Adipocyte (in vitro differentiated cells): ENCODE measurements at regions not wholly inside any gene's neighbourhood (a gene's known extent, or its start where the extent isn't known, plus 50 kb on each side); places are given as distances from the start of the nearest gene placed in this dataset.

Experiments used
- DNase-seq: peaks from one replicate; pipeline ENCODE4 v3.0.0-alpha.2; 2015; ENCODE audit warnings: low read depth
- H3K27me3 ChIP-seq: replicated peaks from 2 replicates; pipeline ENCODE4 v1.7.0; 2013; ENCODE audit warnings: mild to moderate bottlenecking, low read length, moderate library complexity; ENCODE audit not compliant: control insufficient read depth, insufficient read depth
- H3K36me3 ChIP-seq: 2 replicates; pipeline ENCODE4 v1.7.0; 2013; ENCODE audit warnings: low read length, mild to moderate bottlenecking, moderate library complexity; ENCODE audit not compliant: control insufficient read depth, insufficient read depth, severe bottlenecking
- H3K4me1 ChIP-seq: 2 replicates; pipeline ENCODE4 v1.7.0; 2013; ENCODE audit warnings: mild to moderate bottlenecking, low read length, moderate library complexity; ENCODE audit not compliant: control insufficient read depth, insufficient read depth
- H3K4me3 ChIP-seq: 2 replicates; pipeline ENCODE4 v1.7.0; 2013; ENCODE audit warnings: mild to moderate bottlenecking, low read length, moderate library complexity
- H3K9ac ChIP-seq: 2 replicates; pipeline ENCODE4 v1.7.0; 2013; ENCODE audit warnings: mild to moderate bottlenecking, low read length, moderate library complexity
- H3K9me3 ChIP-seq: 2 replicates; pipeline ENCODE4 v1.7.0; 2013; ENCODE audit warnings: mild to moderate bottlenecking, low read length, moderate library complexity; ENCODE audit not compliant: control insufficient read depth

DNA sequence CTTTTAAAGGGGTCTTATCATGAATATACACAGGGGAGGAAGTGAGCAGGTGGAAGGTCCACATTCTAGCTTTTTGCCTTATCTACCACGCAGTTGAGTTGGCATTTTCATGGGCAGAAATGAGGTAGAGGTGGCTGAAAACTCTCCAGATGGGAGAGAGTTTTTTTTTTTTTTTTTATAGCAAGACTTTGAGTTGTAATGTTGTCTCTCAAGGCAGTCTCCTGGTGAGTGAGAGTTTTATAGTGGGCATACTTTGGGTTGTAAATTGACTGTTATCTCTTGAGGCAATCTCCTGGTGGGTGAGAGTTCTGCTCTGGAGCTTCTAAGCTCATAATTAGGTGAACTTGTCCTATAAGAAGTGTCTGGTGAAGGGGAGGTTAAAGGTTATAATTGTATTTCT, 191.7 kb upstream of the NAALADL2 start:
- no peak for DNase-seq
- no peak overlapping the region for H3K4me3 ChIP-seq
- H3K36me3 ChIP-seq, result no peaks in the 10 kb centered on the region
- H3K4me1 ChIP-seq, result no peaks in the 10 kb centered on the region
- H3K27me3 ChIP-seq, result no peaks in the 10 kb centered on the region
- H3K9ac ChIP-seq, result no peak overlapping the region
- no peaks in the 10 kb centered on the region for H3K9me3 ChIP-seq

DNA sequence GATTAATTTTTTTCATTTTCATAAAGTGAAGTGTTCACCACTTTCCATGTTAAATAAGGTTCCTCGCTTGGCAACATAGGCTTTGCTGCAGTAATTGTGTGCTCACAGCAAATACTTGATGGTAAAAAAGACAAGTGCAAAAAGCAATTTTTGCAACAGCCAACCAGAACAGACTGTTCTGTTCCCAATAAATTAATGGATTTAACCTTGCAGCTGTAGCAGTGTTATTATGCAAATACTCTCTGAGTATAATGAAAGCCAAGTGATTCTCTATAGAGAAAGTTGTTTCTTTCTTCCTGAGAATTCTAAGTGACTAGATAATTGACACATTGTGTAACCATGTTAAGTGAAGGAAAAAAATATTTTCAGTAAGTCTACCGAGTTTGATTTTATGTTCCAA, 183.7 kb upstream of the NAALADL2 start:
- DNase-seq, result no peak
- Histone ChIP-seq H3K36me3 (no peaks in the 10 kb centered on the region), H3K9me3 (no peaks in the 10 kb centered on the region), H3K4me3 (no peak overlapping the region), H3K27me3 (no peaks in the 10 kb centered on the region), H3K4me1 (no peaks in the 10 kb centered on the region), H3K9ac (no peak overlapping the region)

DNA sequence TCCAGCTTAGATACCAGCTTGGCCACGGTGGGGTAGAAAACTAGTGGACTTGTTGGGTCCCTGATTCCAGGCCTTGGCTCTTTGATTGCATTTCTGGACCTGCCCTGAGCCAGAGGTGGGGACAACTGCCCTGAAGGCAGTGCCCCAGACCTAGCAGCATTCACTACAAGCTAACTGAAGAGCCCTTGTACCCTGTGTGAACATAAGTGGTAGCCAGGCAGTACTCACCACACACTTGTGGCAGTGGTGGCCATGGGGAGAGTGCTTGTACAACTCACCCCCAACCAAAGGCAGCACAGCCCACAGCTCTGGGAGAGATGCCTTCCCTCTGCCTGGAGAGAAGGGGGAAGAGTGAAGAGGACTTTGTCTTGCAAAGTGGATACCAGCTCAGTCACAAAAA, 177.3 kb upstream of the NAALADL2 start:
- H3K9ac ChIP-seq, result no peak overlapping the region
- no peaks in the 10 kb centered on the region for H3K36me3 ChIP-seq
- no peak for DNase-seq
- no peaks in the 10 kb centered on the region for H3K9me3 ChIP-seq
- no peaks in the 10 kb centered on the region for H3K27me3 ChIP-seq
- no peaks in the 10 kb centered on the region for H3K4me1 ChIP-seq
- H3K4me3 ChIP-seq, result no peak overlapping the region

DNA sequence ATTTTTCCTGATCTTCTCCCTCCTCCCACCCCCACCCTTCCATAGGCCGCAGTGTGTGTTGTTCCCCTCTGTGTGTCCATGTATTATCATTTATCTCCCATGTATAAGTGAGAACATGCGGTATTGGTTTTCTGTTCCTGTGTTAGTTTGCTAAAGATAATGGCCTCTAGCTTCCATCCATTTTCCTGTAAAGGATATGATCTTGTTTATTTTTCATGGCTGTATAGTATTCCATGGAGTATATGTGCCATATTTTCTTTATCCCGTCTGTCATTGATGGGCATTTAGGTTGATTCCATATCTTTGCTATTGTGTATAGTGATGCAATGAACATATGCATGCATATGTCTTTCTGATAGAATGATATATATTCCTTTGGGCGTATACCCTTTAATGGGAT, 173.3 kb upstream of the NAALADL2 start:
- no peaks in the 10 kb centered on the region for H3K27me3 ChIP-seq
- H3K36me3 ChIP-seq, result no peaks in the 10 kb centered on the region
- H3K9ac ChIP-seq, result no peak overlapping the region
- H3K4me1 ChIP-seq, result no peaks in the 10 kb centered on the region
- DNase-seq, result no peak
- no peaks in the 10 kb centered on the region for H3K9me3 ChIP-seq
- H3K4me3 ChIP-seq, result no peak overlapping the region

DNA sequence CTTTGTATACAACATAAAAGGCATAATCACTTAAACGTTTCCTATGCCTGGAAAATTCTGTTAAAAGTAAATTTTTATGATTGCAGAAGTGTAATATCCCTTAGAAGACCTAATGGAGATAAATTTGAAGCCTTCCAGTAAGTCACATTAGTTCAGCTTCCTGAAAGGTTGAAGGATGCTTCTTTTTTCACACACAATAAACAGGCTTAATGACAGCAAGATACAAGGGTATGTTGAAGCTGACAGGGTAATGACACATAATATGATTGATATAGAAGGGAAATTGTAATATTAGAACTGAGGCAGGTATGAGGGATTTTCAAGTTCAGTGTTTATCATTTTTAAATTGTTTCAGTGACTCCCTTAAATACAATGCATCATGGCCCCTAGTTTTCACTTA, 161.8 kb upstream of the NAALADL2 start:
- Histone ChIP-seq H3K4me3 (no peak overlapping the region), H3K27me3 (no peaks in the 10 kb centered on the region), H3K4me1 (no peaks in the 10 kb centered on the region), H3K36me3 (no peaks in the 10 kb centered on the region), H3K9me3 (no peaks in the 10 kb centered on the region), H3K9ac (no peak overlapping the region)
- no peak for DNase-seq

DNA sequence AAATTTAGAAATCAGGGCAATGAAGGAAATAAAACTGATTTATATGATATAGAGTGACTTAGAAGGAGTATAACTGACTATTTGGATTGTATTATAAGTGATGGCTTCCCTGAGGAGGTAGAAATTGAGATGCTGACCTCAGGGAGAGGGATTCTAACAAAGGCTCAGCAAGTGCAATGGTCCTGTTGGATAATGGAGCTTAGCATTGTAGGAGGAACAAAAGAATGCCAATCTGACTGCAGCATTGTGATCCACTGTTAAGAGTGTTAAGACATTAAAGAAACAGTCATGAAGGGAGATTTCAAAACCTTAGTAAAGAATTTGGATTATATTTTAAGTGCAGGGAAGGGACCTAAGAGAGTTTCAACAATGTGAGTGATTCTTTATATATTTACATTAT, 158.4 kb upstream of the NAALADL2 start:
- DNase-seq, result no peak
- Histone ChIP-seq H3K36me3 (no peaks in the 10 kb centered on the region), H3K27me3 (no peaks in the 10 kb centered on the region), H3K4me1 (no peaks in the 10 kb centered on the region), H3K9me3 (no peaks in the 10 kb centered on the region), H3K4me3 (no peak overlapping the region), H3K9ac (no peak overlapping the region)

DNA sequence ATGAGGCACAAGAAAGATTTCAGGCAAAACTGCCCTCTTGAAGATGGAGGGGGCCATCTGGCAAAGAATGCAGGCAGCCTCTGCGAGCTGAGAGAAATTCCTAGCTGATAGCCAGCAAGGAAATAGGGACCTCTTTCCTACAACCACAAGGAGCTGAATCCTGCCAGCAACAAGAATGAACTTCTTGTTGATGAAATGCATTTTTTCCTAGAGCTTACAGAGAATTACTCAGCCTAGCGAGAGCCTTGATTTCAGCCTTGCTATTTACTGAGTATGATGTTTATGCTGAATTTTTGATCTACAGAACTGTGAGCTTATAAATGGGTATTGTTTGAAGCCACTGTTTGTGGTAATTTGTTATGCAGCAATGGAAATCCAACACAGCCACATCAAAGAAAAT, 148.5 kb upstream of the NAALADL2 start:
- H3K27me3 ChIP-seq, result no peaks in the 10 kb centered on the region
- H3K4me1 ChIP-seq, result no peaks in the 10 kb centered on the region
- peak; percentile 18 for DNase-seq
- no peaks in the 10 kb centered on the region for H3K36me3 ChIP-seq
- H3K4me3 ChIP-seq, result no peak overlapping the region
- no peaks in the 10 kb centered on the region for H3K9me3 ChIP-seq
- no peak overlapping the region for H3K9ac ChIP-seq

DNA sequence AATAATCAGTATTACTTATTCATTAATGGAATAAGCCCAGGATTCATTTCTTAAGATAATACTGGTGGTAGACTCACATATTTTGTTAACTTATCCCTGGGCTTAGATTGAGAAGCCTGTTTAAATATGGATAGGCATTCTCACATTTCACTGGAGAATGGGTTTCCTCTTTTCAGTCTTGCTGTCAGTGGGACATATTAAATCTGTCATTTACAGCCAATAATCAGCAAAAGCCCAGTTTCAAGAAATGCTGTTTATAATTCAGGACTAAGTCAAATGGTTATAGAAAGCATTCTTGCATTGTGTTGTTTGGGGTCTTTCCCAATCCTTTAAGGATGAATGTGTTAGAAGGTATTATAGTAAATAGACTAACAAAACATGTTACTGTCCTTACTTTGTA, 143.7 kb upstream of the NAALADL2 start:
- Histone ChIP-seq H3K36me3 (no peaks in the 10 kb centered on the region), H3K9me3 (no peaks in the 10 kb centered on the region), H3K4me1 (no peaks in the 10 kb centered on the region), H3K4me3 (no peak overlapping the region), H3K27me3 (no peaks in the 10 kb centered on the region), H3K9ac (no peak overlapping the region)
- DNase-seq, result no peak

DNA sequence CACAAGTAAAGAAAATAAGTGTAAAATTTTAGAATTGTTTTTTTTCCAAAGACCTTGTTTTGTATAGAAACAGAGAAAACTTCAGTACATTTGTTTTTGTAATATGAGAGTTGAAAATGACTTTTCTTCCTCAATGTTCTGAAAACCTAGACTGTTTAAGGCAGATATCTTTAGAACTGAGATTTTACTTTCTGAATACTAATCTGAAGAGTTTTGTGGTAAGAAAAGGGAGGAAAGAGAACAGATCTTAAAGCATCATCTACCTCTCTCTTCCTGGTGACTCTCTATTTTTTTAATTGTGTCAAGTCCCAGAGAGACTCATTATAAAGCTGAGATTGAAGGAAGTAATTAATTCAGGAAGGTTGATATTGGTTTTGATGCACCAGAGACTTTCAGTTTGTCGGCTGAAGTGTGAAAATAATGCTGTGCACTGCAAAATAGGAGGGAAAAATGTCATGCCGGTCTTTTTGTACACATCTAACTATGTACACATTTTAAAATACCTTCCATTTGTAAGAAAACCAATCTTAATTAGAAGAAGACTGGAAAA, 142.1 kb upstream of the NAALADL2 start:
- Histone ChIP-seq H3K27me3 (no peaks in the 10 kb centered on the region), H3K4me1 (no peaks in the 10 kb centered on the region)

DNA sequence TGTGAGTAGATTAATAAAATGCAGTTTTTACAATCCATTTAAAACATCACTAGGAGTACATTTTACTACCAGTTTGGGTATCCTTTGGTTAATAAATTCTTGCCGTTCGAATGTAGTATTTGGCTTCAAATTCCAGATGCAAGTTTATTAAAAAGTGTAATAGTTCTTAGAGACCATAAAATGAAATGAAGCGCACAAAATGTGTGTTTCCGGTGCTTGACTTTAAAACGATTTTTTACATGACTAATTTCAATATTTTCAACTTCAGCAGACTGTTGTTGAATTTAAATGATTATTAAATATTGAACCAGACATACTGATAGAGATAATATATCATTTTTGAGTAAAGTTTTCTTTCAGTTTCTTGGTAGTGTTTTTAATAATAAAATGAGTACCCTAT, 138.4 kb upstream of the NAALADL2 start:
- Histone ChIP-seq H3K36me3 (no peaks in the 10 kb centered on the region), H3K4me1 (no peaks in the 10 kb centered on the region), H3K9me3 (no peaks in the 10 kb centered on the region), H3K27me3 (no peaks in the 10 kb centered on the region), H3K4me3 (no peak overlapping the region), H3K9ac (no peak overlapping the region)
- no peak for DNase-seq

More for the DNA sequence above, 142.1 kb upstream of the NAALADL2 start:
- H3K4me3 ChIP-seq, result no peak overlapping the region
- no peak for DNase-seq
- H3K9me3 ChIP-seq, result no peaks in the 10 kb centered on the region
- no peaks in the 10 kb centered on the region for H3K36me3 ChIP-seq
- no peak overlapping the region for H3K9ac ChIP-seq

DNA sequence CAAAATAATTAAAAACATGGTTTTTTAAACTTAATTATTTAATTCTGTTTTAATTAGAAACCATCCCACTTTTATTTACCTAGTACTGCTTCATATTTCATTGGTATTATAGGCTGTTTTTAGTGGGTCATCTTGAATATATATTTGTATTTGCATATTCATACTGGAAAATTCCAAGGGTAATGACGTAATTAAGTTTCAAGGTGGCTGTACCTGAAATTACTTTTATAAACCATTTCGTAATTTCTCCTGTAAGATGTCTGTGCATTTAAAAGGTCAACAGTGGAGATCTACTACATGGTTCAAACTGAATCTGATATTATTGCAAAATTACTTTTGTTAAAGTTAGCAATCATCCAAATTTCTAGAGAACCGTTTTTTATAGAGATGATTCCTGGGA, 133.8 kb upstream of the NAALADL2 start:
- Histone ChIP-seq H3K4me1 (no peaks in the 10 kb centered on the region), H3K9ac (no peak overlapping the region)
- no peak for DNase-seq

DNA sequence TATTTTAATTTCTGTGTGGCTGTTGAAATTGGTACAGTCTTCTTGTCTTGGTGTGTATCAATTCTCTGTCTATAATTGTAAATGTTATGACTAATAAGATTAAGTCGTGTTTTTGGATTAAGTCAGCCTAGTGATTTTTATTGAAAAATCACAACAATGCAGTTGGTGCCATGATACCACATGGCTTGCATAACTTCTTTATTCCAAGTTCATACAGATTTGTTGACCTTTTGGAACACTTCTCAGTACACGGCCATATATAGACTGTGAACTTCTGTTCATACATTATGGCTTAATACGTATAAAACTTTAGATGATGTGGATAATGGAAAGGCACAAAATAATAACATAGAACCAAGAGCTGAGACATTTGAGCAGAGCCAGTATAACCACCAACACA, 121.2 kb upstream of the NAALADL2 start:
- no peaks in the 10 kb centered on the region for H3K4me1 ChIP-seq
- H3K36me3 ChIP-seq, result no peaks in the 10 kb centered on the region
- no peak for DNase-seq
- H3K4me3 ChIP-seq, result no peak overlapping the region
- H3K9ac ChIP-seq, result no peak overlapping the region
- no peaks in the 10 kb centered on the region for H3K27me3 ChIP-seq
- no peaks in the 10 kb centered on the region for H3K9me3 ChIP-seq

More for the DNA sequence above, 133.8 kb upstream of the NAALADL2 start:
- Histone ChIP-seq H3K36me3 (no peaks in the 10 kb centered on the region), H3K9me3 (no peaks in the 10 kb centered on the region), H3K27me3 (no peaks in the 10 kb centered on the region), H3K4me3 (no peak overlapping the region)
